B cell (primary cell): ENCODE measurements at regions not wholly inside any gene's neighbourhood (a gene's known extent, or its start where the extent isn't known, plus 50 kb on each side); places are given as distances from the start of the nearest gene placed in this dataset.

ENCODE experiments used
- EZH2 ChIP-seq: IDR thresholded peaks from 2 replicates; pipeline ENCODE4 v1.6.1; 2012; ENCODE audit warnings: borderline replicate concordance, low read depth, mild to moderate bottlenecking, moderate library complexity, low read length; ENCODE audit not compliant: insufficient read depth, poor library complexity, severe bottlenecking
- TF ChIP-seq, protein P1 (sequence below): fragments of 200-600 bp; IDR thresholded peaks from one replicate; pipeline ENCODE4 v1.8.0; 2022; ENCODE audit warnings: antibody characterized with exemption, mild to moderate bottlenecking

DNA sequence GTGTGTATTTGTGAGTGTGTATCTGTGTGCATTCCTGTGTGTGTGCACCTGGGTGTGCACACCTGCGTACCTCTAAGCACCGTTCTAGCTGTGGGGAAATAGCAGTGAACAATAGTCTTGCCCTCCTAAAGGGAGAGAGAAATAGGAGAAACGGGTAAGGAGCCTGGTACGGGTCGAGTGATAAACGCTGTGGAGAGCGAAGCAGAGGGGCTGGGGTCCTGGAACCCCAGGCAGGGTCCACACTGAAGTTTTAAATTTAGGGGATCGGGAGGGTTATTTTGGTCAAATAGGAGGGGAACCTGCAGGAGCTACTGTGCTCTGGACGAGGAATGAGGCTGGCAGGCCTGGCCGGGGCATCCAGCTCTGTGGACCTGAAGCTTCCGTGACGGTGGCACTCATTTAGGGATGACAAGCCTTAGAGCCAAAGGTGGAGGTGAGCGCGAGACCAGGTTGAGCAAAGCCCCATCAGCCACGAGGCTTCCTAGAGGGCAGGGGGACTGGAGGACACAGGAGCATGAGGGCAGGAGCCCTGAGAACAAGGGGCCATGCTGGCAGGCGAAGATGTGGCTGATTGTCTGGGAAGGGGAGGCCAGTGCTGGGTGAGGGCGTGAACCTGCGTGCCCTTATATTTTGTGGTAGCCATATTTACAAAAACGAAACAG is 188.0 kb downstream of the RTP5 start:
- TF ChIP-seq, protein P1, sequence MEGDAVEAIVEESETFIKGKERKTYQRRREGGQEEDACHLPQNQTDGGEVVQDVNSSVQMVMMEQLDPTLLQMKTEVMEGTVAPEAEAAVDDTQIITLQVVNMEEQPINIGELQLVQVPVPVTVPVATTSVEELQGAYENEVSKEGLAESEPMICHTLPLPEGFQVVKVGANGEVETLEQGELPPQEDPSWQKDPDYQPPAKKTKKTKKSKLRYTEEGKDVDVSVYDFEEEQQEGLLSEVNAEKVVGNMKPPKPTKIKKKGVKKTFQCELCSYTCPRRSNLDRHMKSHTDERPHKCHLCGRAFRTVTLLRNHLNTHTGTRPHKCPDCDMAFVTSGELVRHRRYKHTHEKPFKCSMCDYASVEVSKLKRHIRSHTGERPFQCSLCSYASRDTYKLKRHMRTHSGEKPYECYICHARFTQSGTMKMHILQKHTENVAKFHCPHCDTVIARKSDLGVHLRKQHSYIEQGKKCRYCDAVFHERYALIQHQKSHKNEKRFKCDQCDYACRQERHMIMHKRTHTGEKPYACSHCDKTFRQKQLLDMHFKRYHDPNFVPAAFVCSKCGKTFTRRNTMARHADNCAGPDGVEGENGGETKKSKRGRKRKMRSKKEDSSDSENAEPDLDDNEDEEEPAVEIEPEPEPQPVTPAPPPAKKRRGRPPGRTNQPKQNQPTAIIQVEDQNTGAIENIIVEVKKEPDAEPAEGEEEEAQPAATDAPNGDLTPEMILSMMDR: no peak
- no peak for TF ChIP-seq EZH2
